Astrocyte (in vitro differentiated cells and primary cell): ENCODE measurements at regions not wholly inside any gene's neighbourhood (a gene's known extent, or its start where the extent isn't known, plus 50 kb on each side); places are given as distances from the start of the nearest gene placed in this dataset.

Experiments used
- DNase-seq: peaks from one replicate; pipeline ENCODE4 v3.0.0-alpha.2; 2010; ENCODE audit warnings: low read depth
- FAIRE-seq: peaks from 2 replicates; lab custom pipeline; 2011; peaks lifted over from hg19 to GRCh38; lab: Jason Lieb, UNC
- H2AFZ ChIP-seq: 2 replicates; pipeline ENCODE4 v1.6.0; 2012; ENCODE audit warnings: low read depth, low read length, inconsistent platforms
- H3K27ac ChIP-seq: 2 replicates; pipeline ENCODE4 v1.5.1; 2011; ENCODE audit warnings: low read depth, low read length, inconsistent platforms
- H3K27me3 ChIP-seq: 2 replicates; pipeline ENCODE4 v1.6.0; 2011; ENCODE audit warnings: low read length, inconsistent platforms; ENCODE audit not compliant: insufficient read depth
- H3K36me3 ChIP-seq: 2 replicates; pipeline ENCODE4 v1.5.1; 2011; ENCODE audit warnings: low read length, inconsistent platforms; ENCODE audit not compliant: insufficient read depth
- H3K4me1 ChIP-seq: 2 replicates; pipeline ENCODE4 v1.5.1; 2011; ENCODE audit warnings: low read length, inconsistent platforms; ENCODE audit not compliant: insufficient read depth
- H3K4me2 ChIP-seq: 2 replicates; pipeline ENCODE4 v1.6.0; 2012; ENCODE audit warnings: low read length, inconsistent platforms
- H3K4me3 ChIP-seq: 2 replicates; pipeline ENCODE4 v1.5.1; 2011; ENCODE audit warnings: low read depth, mild to moderate bottlenecking, low read length, inconsistent platforms; ENCODE audit not compliant: insufficient read depth
- H3K79me2 ChIP-seq: 2 replicates; pipeline ENCODE4 v1.6.0; 2012; ENCODE audit warnings: mild to moderate bottlenecking, low read length, inconsistent platforms; ENCODE audit not compliant: insufficient read depth
- H3K9ac ChIP-seq: 2 replicates; pipeline ENCODE4 v1.6.0; 2012; ENCODE audit warnings: mild to moderate bottlenecking, low read length, inconsistent platforms
- H3K9me3 ChIP-seq: 2 replicates; pipeline ENCODE4 v1.5.1; 2012; ENCODE audit warnings: low read depth, mild to moderate bottlenecking, low read length, inconsistent platforms; ENCODE audit not compliant: insufficient read depth
- H4K20me1 ChIP-seq: 2 replicates; pipeline ENCODE4 v1.6.0; 2012; ENCODE audit warnings: low read length, inconsistent platforms; ENCODE audit not compliant: insufficient read depth
- H3K27ac Mint-ChIP-seq: one replicate; pipeline ENCODE4 v1.8.0; 2021; ENCODE audit warnings: mild to moderate bottlenecking, mixed read lengths; ENCODE audit not compliant: unreplicated experiment
- H3K27me3 Mint-ChIP-seq: one replicate; pipeline ENCODE4 v1.8.0; 2021; ENCODE audit warnings: low read depth, mixed read lengths; ENCODE audit not compliant: unreplicated experiment
- H3K36me3 Mint-ChIP-seq: one replicate; pipeline ENCODE4 v1.8.0; 2021; ENCODE audit warnings: low read depth, mixed read lengths; ENCODE audit not compliant: unreplicated experiment
- H3K4me1 Mint-ChIP-seq: one replicate; pipeline ENCODE4 v1.8.0; 2021; ENCODE audit warnings: low read depth, mixed read lengths; ENCODE audit not compliant: unreplicated experiment
- H3K4me3 Mint-ChIP-seq: one replicate; pipeline ENCODE4 v1.8.0; 2021; ENCODE audit warnings: mild to moderate bottlenecking, moderate library complexity, mixed read lengths; ENCODE audit not compliant: unreplicated experiment
- H3K9me3 Mint-ChIP-seq: one replicate; pipeline ENCODE4 v1.8.0; 2021; ENCODE audit warnings: mild to moderate bottlenecking, mixed read lengths; ENCODE audit not compliant: unreplicated experiment
- CTCF ChIP-seq: IDR thresholded peaks from 2 replicates; pipeline ENCODE4 v1.5.1; 2011; ENCODE audit warnings: low read depth, mild to moderate bottlenecking, inconsistent platforms, low read length, moderate library complexity; ENCODE audit not compliant: insufficient read depth
- EZH2 ChIP-seq: IDR thresholded peaks from 2 replicates; pipeline ENCODE4 v1.6.1; 2012; ENCODE audit warnings: mild to moderate bottlenecking, low read length, inconsistent platforms; ENCODE audit not compliant: insufficient read depth

GRCh38 chr2:67221266-67221665 lies 175.9 kb upstream of the ETAA1 start:
- Histone ChIP-seq H4K20me1 (no peaks in the 10 kb centered on the region), H3K4me3 (no peak overlapping the region), H3K4me1 (no peaks in the 10 kb centered on the region), H3K27me3 (no peaks in the 10 kb centered on the region), H3K9me3 (no peaks in the 10 kb centered on the region), H2AFZ (no peak overlapping the region), H3K9ac (no peak overlapping the region), H3K79me2 (no peaks in the 10 kb centered on the region), H3K27ac (no peak overlapping the region), H3K36me3 (no peaks in the 10 kb centered on the region), H3K4me2 (no peak overlapping the region)
- no peaks in the 10 kb centered on the region for H3K27me3 Mint-ChIP-seq
- H3K9me3 Mint-ChIP-seq = no peaks in the 10 kb centered on the region
- H3K27ac Mint-ChIP-seq = no peak overlapping the region
- TF ChIP-seq CTCF = no peak
- H3K36me3 Mint-ChIP-seq = no peaks in the 10 kb centered on the region
- no peak for FAIRE-seq
- H3K4me1 Mint-ChIP-seq = no peaks in the 10 kb centered on the region
- no peak overlapping the region for H3K4me3 Mint-ChIP-seq
- DNase-seq = no peak

GRCh38 chr2:67225287-67225973 lies 171.7 kb upstream of the ETAA1 start:
- Histone ChIP-seq H2AFZ (no peak overlapping the region), H3K9me3 (no peaks in the 10 kb centered on the region), H3K79me2 (no peaks in the 10 kb centered on the region), H3K27me3 (no peaks in the 10 kb centered on the region), H4K20me1 (no peaks in the 10 kb centered on the region), H3K27ac (no peak overlapping the region), H3K4me3 (no peak overlapping the region), H3K4me1 (no peaks in the 10 kb centered on the region), H3K36me3 (no peaks in the 10 kb centered on the region), H3K4me2 (no peak overlapping the region), H3K9ac (no peak overlapping the region)
- no peak for FAIRE-seq
- no peak overlapping the region for H3K27ac Mint-ChIP-seq
- H3K36me3 Mint-ChIP-seq = no peaks in the 10 kb centered on the region
- no peak overlapping the region for H3K4me3 Mint-ChIP-seq
- TF ChIP-seq CTCF (no peak), EZH2 (no peak)
- H3K27me3 Mint-ChIP-seq = no peaks in the 10 kb centered on the region
- no peak for DNase-seq
- no peaks in the 10 kb centered on the region for H3K4me1 Mint-ChIP-seq
- no peaks in the 10 kb centered on the region for H3K9me3 Mint-ChIP-seq

GRCh38 chr2:67229706-67230105 lies 167.4 kb upstream of the ETAA1 start:
- FAIRE-seq = no peak
- Histone ChIP-seq H4K20me1 (no peaks in the 10 kb centered on the region), H3K4me3 (no peak overlapping the region), H3K4me1 (no peaks in the 10 kb centered on the region), H3K27ac (no peak overlapping the region), H3K9ac (no peak overlapping the region), H3K27me3 (no peaks in the 10 kb centered on the region), H3K79me2 (no peaks in the 10 kb centered on the region), H3K4me2 (no peak overlapping the region), H3K36me3 (no peaks in the 10 kb centered on the region), H3K9me3 (no peaks in the 10 kb centered on the region), H2AFZ (no peak overlapping the region)
- Mint-ChIP-seq H3K27me3 (peaks cover 4% of the 10 kb centered on the region), H3K27ac (no peak overlapping the region), H3K9me3 (no peaks in the 10 kb centered on the region), H3K36me3 (no peaks in the 10 kb centered on the region), H3K4me1 (no peaks in the 10 kb centered on the region), H3K4me3 (no peak overlapping the region)
- TF ChIP-seq EZH2 (no peak), CTCF (no peak)
- no peak for DNase-seq
